ENCODE measurements at regions not wholly inside any gene's neighbourhood (a gene's known extent, or its start where the extent isn't known, plus 50 kb on each side); places are given as distances from the start of the nearest gene placed in this dataset.

GRCh38 chr9:23309800-23310199, 516.2 kb downstream of the ELAVL2 start:
- no peak for DNase-seq (ENCODE audit: extremely low spot score, unreplicated experiment)
- Mint-ChIP-seq H3K36me3 (no peaks in the 10 kb centered on the region), H3K27me3 (no peaks in the 10 kb centered on the region), H3K27ac (no peak overlapping the region), H3K9me3 (no peaks in the 10 kb centered on the region), H3K4me3 (no peak overlapping the region), H3K4me1 (ENCODE audit: unreplicated experiment) (no peaks in the 10 kb centered on the region)
- no peak for TF ChIP-seq CTCF (conservative IDR thresholded peaks at IDR 0.05)

- Mint-ChIP-seq H3K27ac (no peak overlapping the region), H3K4me3 (no peak overlapping the region), H3K27me3 (no peaks in the 10 kb centered on the region), H3K36me3 (no peaks in the 10 kb centered on the region), H3K9me3 (no peaks in the 10 kb centered on the region), H3K4me1 (ENCODE audit: unreplicated experiment) (no peaks in the 10 kb centered on the region)
- DNase-seq (ENCODE audit: extremely low spot score, unreplicated experiment), result no peak
- no peak for TF ChIP-seq CTCF (conservative IDR thresholded peaks at IDR 0.05)
Measured at GRCh38 chr9:23314247-23314646, 511.8 kb downstream of the ELAVL2 start.

- DNase-seq (ENCODE audit: extremely low spot score, unreplicated experiment), result no peak
- H3K27me3 Mint-ChIP-seq, result no peaks in the 10 kb centered on the region
Measured at GRCh38 chr9:23319092-23319491, 506.9 kb downstream of the ELAVL2 start.

GRCh38 chr9:23321049-23321448, 505.0 kb downstream of the ELAVL2 start:
- no peak for DNase-seq (ENCODE audit: extremely low spot score, unreplicated experiment)
- Mint-ChIP-seq H3K27me3 (no peaks in the 10 kb centered on the region), H3K4me1 (ENCODE audit: unreplicated experiment) (no peaks in the 10 kb centered on the region), H3K36me3 (no peaks in the 10 kb centered on the region), H3K9me3 (no peaks in the 10 kb centered on the region), H3K27ac (no peak overlapping the region), H3K4me3 (no peak overlapping the region)
- no peak for TF ChIP-seq CTCF (conservative IDR thresholded peaks at IDR 0.05)

More at GRCh38 chr9:23319092-23319491, 506.9 kb downstream of the ELAVL2 start:
- Mint-ChIP-seq H3K27ac (no peak overlapping the region), H3K9me3 (no peaks in the 10 kb centered on the region), H3K36me3 (no peaks in the 10 kb centered on the region), H3K4me3 (no peak overlapping the region), H3K4me1 (ENCODE audit: unreplicated experiment) (no peaks in the 10 kb centered on the region)
- no peak for TF ChIP-seq CTCF (conservative IDR thresholded peaks at IDR 0.05)

GRCh38 chr9:23322392-23322791, 503.6 kb downstream of the ELAVL2 start:
- DNase-seq (ENCODE audit: extremely low spot score, unreplicated experiment), result no peak
- Mint-ChIP-seq H3K27me3 (no peaks in the 10 kb centered on the region), H3K9me3 (no peaks in the 10 kb centered on the region), H3K4me1 (ENCODE audit: unreplicated experiment) (no peaks in the 10 kb centered on the region), H3K27ac (no peak overlapping the region), H3K4me3 (no peak overlapping the region), H3K36me3 (no peaks in the 10 kb centered on the region)
- TF ChIP-seq CTCF (conservative IDR thresholded peaks at IDR 0.05), result peak; percentile 65

GRCh38 chr9:23324511-23324910, 501.5 kb downstream of the ELAVL2 start:
- TF ChIP-seq CTCF (conservative IDR thresholded peaks at IDR 0.05), result no peak
- Mint-ChIP-seq H3K4me3 (no peak overlapping the region), H3K9me3 (no peaks in the 10 kb centered on the region), H3K27me3 (no peaks in the 10 kb centered on the region), H3K36me3 (no peaks in the 10 kb centered on the region), H3K27ac (no peak overlapping the region), H3K4me1 (ENCODE audit: unreplicated experiment) (no peaks in the 10 kb centered on the region)
- DNase-seq (ENCODE audit: extremely low spot score, unreplicated experiment), result no peak

Data from type B pancreatic cell (in vitro differentiated cells).